ENCODE measurements at regions not wholly inside any gene's neighbourhood (a gene's known extent, or its start where the extent isn't known, plus 50 kb on each side); places are given as distances from the start of the nearest gene placed in this dataset.

- TF ChIP-seq SUZ12 (IDR thresholded peaks at IDR 0.05), result no peak
- TF ChIP-seq HDGF (IDR thresholded peaks at IDR 0.05; ENCODE audit: borderline replicate concordance), result no peak
- TF ChIP-seq ZNF384 (IDR thresholded peaks at IDR 0.05), result no peak
- no peak for TF ChIP-seq FOXM1 (IDR thresholded peaks at IDR 0.05; ENCODE audit: borderline replicate concordance)
- TF ChIP-seq BHLHE40 (IDR thresholded peaks at IDR 0.05; ENCODE audit: borderline replicate concordance), result no peak
- no peak for TF ChIP-seq PKNOX1 (IDR thresholded peaks at IDR 0.05)
- no peak for TF ChIP-seq L3MBTL2 (conservative IDR thresholded peaks at IDR 0.05)
- no peak for TF ChIP-seq FOXA1 (IDR thresholded peaks at IDR 0.05)
- TF ChIP-seq NFRKB (IDR thresholded peaks at IDR 0.05), result no peak
These were observed 137.1 kb upstream of the ZNF366 start for GRCh38 chr5:72644296-72644695.

Measured in HEK293T (cell line).